Heart right ventricle (tissue), 16 donors: ENCODE measurements at regions not wholly inside any gene's neighbourhood (a gene's known extent, or its start where the extent isn't known, plus 50 kb on each side); places are given as distances from the start of the nearest gene placed in this dataset.

Experiments
- ATAC-seq, 8 donors: fragments of 200-7000 bp; cut with Tn5 transposase; one replicate each; pipeline ENCODE4 v1.9.1; 2020; ENCODE audit warnings: mild to moderate bottlenecking in 8 of 8, moderate library complexity in 8 of 8, moderate number of reproducible peaks in 1 of 8
- DNase-seq, 2 donors: peaks; one replicate each; pipeline ENCODE4 v3.0.0-alpha.2; 2020
- H3K27ac ChIP-seq, 10 donors: fragments of 200-600 bp; sonication (generic) in 2 of 10; one replicate each; pipeline versions ENCODE4 v1.5.0 to v1.8.0; 2020 to 2022; ENCODE audit warnings: mild to moderate bottlenecking in 3 of 10
- H3K27me3 ChIP-seq, 7 donors: fragments of 200-600 bp; one replicate each; pipeline ENCODE4 v1.8.0; 2021 to 2022; ENCODE audit warnings: mild to moderate bottlenecking in 2 of 7
- H3K36me3 ChIP-seq, 9 donors: fragments of 200-600 bp; sonication (generic) in 1 of 9; one replicate each; pipeline versions ENCODE4 v1.5.0 to v1.8.0; 2020 to 2022; ENCODE audit warnings: mild to moderate bottlenecking in 2 of 9
- H3K4me1 ChIP-seq, 9 donors: fragments of 200-600 bp; sonication (generic) in 1 of 9; one replicate each; pipeline versions ENCODE4 v1.5.0 to v1.8.0; 2020 to 2022; ENCODE audit warnings: mild to moderate bottlenecking in 4 of 9
- H3K4me3 ChIP-seq, 10 donors: fragments of 200-600 bp; sonication (generic) in 2 of 10; one replicate each; pipeline versions ENCODE4 v1.5.0 to v1.8.0; 2020 to 2022; ENCODE audit warnings: mild to moderate bottlenecking in 7 of 10, moderate library complexity in 2 of 10
- H3K9me3 ChIP-seq, 11 donors: fragments of 200-600 bp in 10 of 11; sonication (generic) in 2 of 11; one replicate each; pipeline versions ENCODE4 v1.5.0 to v1.8.0; 2013 to 2022; ENCODE audit warnings: mild to moderate bottlenecking in 2 of 11, control low read depth in 1 of 11, moderate library complexity in 1 of 11
- WGBS, 2 donors: extraction: QIAGEN DNeasy Blood & Tissue Kit; methylation state at CpG; one replicate each; pipeline ENCODE4 v1.1.7; 2013; ENCODE audit warnings: inconsistent platforms in 1 of 2; 5-methylcytosine and 5-hydroxymethylcytosine counted together
- intact Hi-C, 10 donors: fragments of 100-400 bp; cut with DNase I; formaldehyde crosslinking; loops; one replicate each; pipeline versions ENCODE4 v1.11.1 to v1.14.2; 2022
- TF ChIP-seq, protein P1 (sequence below), 9 donors: fragments of 200-600 bp; sonication (generic) in 2 of 9; IDR thresholded peaks; one replicate each; pipeline versions ENCODE4 v1.5.0 to v1.8.0; 2021 to 2022; ENCODE audit warnings: antibody characterized with exemption in 9 of 9, mild to moderate bottlenecking in 5 of 9, moderate library complexity in 1 of 9
- donor health status: Arrhythmogenic right ventricular cardiomyopathy.
- donor health status: ischemic (EF 13 %, LVEDD 7.1; RV severe dilation, severe dysfunction).
- donor health status: healthy with polysubstance abuse.
- donor health status: DM: no; HTN: yes; CAD: no.
- donor health status: DM: no; HTN: no; CAD: no.
- donor health status: ischemic (EF 25% LVEDD 6.9; RV normal size, moderate dysfunction).
- donor health status: ischemic (EF 25% LVEDD 5.7; RV mildly dilated, moderate dysfunction).
- donor health status: healthy.
- donor health status: DM: yes; HTN: yes; CAD: no.
- donor health status: Ischemic cardiomyopathy.
- donor health status: ischemic (EF 35%, LVEDD 5.7; RV mildly dilated, moderate dysfunction).
- donor health status: nonischemic (EF 11% LVEDD 7.7; RV severe dilation, severe dysfunction).
- donor health status: DM: yes; HTN: yes; CAD: no.
- donor health status: PGD.
- donor health status: ischemic (EF 29% LVEDD 5.4; RV normal size, mild dysfunction).
- donor health status: nonischemic (EF 23%, LVEDD 6.1; RV moderate dilation, normal function).

- Histone ChIP-seq H3K27me3 (no peaks in the 10 kb centered on the region), H3K36me3 (no peaks in the 10 kb centered on the region), H3K27ac (no peak overlapping the region), H3K4me3 (no peak overlapping the region), H3K9me3 (peaks cover 0 to 11% (median 0%) of the 10 kb centered on the region in 11 donors), H3K4me1 (no peaks in the 10 kb centered on the region)
- intact Hi-C loops: no loop called here
- ATAC-seq (no peak), DNase-seq (no peak)
- TF ChIP-seq, protein P1, sequence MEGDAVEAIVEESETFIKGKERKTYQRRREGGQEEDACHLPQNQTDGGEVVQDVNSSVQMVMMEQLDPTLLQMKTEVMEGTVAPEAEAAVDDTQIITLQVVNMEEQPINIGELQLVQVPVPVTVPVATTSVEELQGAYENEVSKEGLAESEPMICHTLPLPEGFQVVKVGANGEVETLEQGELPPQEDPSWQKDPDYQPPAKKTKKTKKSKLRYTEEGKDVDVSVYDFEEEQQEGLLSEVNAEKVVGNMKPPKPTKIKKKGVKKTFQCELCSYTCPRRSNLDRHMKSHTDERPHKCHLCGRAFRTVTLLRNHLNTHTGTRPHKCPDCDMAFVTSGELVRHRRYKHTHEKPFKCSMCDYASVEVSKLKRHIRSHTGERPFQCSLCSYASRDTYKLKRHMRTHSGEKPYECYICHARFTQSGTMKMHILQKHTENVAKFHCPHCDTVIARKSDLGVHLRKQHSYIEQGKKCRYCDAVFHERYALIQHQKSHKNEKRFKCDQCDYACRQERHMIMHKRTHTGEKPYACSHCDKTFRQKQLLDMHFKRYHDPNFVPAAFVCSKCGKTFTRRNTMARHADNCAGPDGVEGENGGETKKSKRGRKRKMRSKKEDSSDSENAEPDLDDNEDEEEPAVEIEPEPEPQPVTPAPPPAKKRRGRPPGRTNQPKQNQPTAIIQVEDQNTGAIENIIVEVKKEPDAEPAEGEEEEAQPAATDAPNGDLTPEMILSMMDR (IDR thresholded peaks at IDR 0.05): no peak
- WGBS, 2 donors: 86% methylated on average over 2 of the region's 2 CpGs
Measured at GRCh38 chr14:82341261-82341810, 807.7 kb upstream of the SEL1L start.

GRCh38 chr14:82342596-82342995 lies 808.9 kb upstream of the SEL1L start:
- TF ChIP-seq, protein P1 (IDR thresholded peaks at IDR 0.05): no peak
- Histone ChIP-seq H3K9me3 (peaks cover 0 to 8% (median 0%) of the 10 kb centered on the region in 11 donors), H3K27me3 (no peaks in the 10 kb centered on the region), H3K27ac (no peak overlapping the region), H3K4me1 (no peaks in the 10 kb centered on the region), H3K36me3 (no peaks in the 10 kb centered on the region), H3K4me3 (no peak overlapping the region)
- DNase-seq (no peak), ATAC-seq (no peak)
- intact Hi-C loops: no loop called here

- intact Hi-C loops: no loop called here
- TF ChIP-seq, protein P1 (IDR thresholded peaks at IDR 0.05): no peak
- ATAC-seq: no peak
Measured at GRCh38 chr14:82345184-82345583, 811.5 kb upstream of the SEL1L start.

GRCh38 chr14:82354126-82354525 lies 820.5 kb upstream of the SEL1L start:
- ATAC-seq (no peak), DNase-seq (no peak)
- intact Hi-C loops: no loop called here
- Histone ChIP-seq H3K4me1 (no peaks in the 10 kb centered on the region), H3K27me3 (no peaks in the 10 kb centered on the region), H3K36me3 (no peaks in the 10 kb centered on the region), H3K27ac (no peak overlapping the region), H3K9me3 (peaks cover 0 to 22% (median 6%) of the 10 kb centered on the region in 11 donors), H3K4me3 (no peak overlapping the region)
- TF ChIP-seq, protein P1 (IDR thresholded peaks at IDR 0.05): no peak

More at GRCh38 chr14:82345184-82345583, 811.5 kb upstream of the SEL1L start:
- no peaks in the 10 kb centered on the region for H3K36me3 ChIP-seq
- no peak overlapping the region for H3K4me3 ChIP-seq
- no peak overlapping the region for H3K27ac ChIP-seq
- peaks cover 0 to 8% (median 0%) of the 10 kb centered on the region in 11 donors for H3K9me3 ChIP-seq
- H3K27me3 ChIP-seq: no peaks in the 10 kb centered on the region
- no peak for DNase-seq
- H3K4me1 ChIP-seq: no peaks in the 10 kb centered on the region
